Middle frontal gyrus (tissue), 1 donor: ENCODE measurements at regions not wholly inside any gene's neighbourhood (a gene's known extent, or its start where the extent isn't known, plus 50 kb on each side); places are given as distances from the start of the nearest gene placed in this dataset.
"Not testable (repeated sequence)": the region's sequence is repeated elsewhere in the genome, so short reads cannot be mapped to it uniquely, and the experiment has no call there.

ENCODE experiments used
- DNase-seq: peaks from one replicate; pipeline ENCODE4 v3.0.0-alpha.2; 2015; ENCODE audit warnings: low spot score; ENCODE audit errors: extremely low spot score

DNA sequence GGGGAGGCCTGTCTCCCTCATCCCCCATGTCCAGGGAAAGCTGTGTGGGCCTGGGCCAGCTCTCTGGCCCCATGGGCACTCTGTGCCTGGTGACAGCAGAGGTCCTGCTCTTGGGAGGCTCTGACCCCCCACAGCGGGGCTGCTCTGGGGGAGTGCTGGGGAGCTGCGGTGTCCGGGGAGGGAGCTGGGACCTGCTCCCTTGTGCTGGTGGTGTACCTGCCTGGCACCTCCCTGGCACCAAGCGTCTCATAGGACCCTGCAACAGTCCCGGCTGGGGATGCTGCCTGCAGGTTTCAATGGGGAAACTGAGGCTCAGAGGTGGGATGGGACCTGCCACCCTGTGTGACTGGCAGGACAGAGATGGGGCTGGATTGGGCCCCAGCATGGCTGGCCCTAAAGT, 111.3 kb downstream of the KIF26A start:
- no peak for DNase-seq

DNA sequence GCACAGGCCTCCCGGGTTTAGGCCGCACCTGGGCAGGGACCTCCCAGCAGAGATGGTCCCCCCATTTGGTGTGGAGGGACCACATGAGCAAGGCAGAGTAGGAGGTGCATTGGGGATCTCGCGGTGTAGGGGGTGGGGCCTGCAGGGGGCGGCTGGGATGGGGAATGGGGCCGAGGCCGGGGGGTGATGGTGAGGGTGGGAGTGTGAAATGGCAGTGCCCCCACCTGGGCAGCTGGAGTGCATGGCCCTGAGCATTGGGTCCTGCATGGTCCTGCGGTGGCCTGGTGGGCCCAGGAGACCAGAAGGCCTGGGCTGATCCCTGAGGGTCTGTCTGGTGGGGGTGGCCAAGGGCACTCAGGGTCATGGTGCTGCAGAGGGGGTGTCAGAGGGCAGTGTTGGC, 111.8 kb downstream of the KIF26A start:
- DNase-seq: no peak

DNA sequence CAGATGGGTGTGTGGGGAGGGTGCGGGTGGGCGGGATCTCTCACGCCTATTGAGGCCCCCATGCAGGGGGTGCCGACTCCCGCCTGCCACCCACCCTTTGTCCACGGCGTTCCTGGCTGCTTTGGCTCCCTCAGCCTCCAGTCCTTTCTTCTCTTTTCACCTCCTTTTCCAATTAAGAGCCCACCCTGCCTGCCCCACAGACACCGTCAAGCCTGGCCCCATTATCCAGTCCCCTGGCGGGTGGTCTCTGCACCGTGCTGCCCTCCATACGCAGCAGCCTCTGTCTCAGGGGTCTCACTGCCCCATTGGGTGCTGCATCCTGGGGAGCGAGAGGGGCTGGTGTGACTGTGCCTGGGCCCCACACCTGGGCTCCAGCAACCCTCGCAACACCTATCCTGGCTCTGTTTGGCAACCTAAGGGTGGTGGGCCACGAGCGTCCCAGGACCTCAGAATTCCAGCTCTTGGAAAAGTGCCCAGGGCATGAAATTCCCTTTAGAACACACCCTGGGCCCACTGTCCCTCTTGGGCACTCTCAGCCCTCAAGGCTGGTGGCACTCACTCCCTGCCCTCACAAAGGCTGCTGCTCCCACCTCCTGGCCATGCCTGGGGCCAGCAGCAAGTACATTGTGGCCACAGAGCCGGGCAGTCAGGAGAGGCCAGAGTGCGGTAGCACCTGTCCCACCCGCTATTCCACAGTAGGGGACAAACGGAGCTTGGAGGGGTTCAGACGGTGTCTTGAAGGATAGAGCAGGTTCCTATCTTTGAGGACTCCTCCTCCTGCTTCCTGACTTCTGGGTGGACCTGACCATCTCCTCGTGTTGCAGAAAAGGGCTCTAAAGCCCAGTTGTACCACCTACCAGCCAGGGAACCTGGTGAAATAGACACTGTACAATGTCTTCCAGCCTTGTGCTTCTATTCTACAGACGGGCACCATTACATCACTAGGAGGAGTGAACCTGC, 114.1 kb downstream of the KIF26A start:
- DNase-seq: no peak

DNA sequence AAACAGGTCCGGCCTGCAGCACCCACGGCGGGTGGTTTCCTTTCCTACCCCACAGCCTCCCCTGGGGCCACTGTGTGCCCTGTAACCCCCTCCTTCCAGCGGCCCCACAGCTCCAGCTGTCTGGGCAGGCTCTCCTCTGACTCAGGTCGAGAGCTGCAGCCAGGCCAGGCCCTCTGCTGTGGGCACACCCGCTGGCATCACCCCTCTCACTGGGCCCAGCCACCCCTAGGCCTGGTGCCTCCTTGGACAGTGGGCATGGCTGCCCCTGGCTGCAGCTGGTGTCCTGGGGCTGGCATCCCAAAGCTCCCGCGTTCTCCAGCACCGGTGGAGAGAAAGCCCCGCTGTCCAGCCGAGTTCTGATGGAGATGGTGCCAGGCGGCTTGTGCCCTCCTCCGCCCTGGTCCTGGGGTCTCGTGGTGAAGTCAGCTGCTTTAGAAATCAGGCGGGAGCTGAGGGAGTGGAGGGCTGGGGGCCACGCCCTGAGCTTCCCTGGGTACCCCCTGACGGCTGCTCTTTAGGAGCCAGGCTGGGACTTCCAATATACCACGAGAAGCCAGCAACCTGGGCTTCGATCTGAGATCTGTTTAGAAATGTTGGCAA, 114.9 kb downstream of the KIF26A start:
- no peak for DNase-seq

DNA sequence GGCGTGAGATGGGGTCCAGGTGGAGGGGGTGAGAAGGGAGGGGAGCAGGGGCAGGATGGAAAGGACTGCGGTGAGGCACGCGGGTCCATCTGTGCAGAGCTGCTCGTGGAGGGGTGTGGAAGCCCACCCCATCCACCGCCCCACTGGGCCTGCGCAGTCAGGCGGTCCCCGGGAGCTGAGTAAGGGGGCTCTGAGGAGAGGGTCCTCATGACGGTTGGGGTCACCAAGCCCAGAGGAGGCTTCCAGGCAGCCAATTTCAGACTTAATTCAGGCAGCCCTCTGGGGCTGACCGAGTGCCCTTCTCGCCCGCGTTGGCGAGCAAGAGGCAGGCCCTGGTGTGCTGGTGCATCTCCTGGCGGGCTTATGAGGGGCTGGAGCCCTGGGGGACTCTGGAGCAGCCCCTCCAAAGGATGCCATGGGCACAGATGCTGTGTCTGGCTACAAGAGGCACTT, 115.5 kb downstream of the KIF26A start:
- DNase-seq: no peak

DNA sequence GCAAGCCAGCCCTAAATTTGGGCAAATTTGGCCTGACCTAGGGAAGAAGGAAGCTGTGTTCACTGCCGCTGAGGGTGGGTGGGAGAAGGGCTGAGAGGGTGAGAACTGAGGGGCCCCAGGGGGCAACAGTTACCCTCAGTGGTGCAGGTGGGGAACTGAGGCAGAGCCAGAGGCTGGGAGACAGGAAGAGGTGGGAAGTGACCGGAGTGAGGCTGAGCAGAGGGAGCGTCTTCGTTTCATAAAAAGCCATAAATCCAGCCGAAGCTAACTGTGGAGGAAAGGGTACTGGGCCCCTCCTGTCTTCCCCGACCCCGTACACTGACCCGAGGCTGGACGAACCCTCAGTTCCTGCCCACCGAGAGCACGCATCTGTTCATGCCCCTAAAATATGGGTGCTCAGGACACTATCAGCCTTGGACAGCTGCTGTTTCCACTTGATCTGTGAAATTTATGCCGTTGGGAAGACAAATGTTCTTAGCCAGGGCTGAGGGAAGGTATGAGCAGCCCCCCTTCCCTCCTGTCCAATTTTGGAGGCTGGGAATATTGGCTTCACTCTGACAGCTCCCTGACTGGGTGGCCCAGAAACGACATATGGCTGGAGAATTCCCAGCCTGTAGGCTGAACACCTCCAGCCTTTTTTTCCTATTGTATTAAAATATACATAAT, 116.5 kb downstream of the KIF26A start:
- DNase-seq: no peak

DNA sequence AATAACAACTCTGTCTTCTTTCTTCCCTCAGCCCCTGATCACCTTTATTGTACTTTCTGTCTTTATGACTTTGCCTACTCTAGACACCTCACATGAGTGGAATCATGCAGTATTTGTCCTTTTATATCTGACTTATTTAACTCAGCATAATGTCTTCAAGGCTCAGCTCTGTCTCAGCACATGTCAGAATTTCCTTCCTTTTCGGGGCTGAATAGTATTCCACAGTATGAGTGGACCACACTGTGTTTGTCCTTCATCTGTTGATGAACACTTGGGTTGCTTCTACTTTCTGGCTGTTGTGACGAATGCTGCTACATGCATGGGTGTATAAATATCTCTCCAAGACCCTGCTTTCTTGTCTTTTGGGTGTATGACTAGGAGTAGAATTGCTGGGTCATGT, 117.6 kb downstream of the KIF26A start:
- DNase-seq: no peak

DNA sequence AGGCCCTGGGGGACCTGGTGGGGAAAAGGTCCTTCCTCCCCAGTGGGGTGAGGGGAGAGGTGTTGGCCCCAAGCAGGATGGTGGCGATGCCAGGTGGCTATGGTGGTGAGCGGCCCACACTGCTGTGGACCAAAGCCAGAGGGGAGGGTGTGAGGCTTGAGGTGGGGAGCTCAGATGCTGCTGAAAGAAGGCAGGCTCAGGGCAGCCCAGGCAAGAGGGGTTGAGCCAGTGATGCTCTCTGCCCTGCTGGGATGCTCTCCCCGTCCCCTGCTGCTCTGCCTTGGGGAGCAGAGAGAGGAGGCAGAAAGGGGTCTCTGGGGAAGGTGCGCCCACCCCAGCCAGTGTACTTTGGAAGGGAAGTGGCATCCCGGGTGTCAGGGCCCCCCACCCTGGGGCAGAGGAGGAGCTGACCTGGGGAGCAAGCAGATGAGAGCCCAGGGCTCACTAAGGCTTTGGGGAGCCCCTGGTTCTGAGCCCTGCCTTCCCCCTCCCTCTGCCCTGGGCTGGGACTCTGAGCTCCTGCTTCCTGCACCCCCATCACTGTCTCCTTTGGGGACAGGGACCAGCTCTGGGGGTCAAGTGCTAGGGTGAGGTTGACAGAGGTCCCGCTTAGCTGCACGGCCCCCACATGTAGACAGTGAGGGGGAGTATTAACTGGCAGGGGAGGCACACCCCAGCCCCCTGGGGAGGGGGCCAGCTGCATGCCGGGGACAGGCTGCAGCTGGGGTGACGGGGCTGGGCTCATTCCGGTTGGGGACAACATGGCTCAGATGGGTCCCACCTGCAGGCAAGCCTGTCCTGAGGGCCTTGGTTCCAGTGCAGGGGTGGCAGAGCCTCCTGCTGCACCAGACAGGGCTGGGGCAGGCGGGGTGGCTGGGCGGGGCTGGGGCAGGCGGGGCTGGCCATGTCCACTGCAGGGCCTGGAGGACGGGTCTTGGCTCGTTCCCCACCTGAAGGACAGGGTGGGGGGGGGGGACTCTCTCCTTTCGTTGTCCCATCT, 124.4 kb downstream of the KIF26A start:
- DNase-seq: no peak

DNA sequence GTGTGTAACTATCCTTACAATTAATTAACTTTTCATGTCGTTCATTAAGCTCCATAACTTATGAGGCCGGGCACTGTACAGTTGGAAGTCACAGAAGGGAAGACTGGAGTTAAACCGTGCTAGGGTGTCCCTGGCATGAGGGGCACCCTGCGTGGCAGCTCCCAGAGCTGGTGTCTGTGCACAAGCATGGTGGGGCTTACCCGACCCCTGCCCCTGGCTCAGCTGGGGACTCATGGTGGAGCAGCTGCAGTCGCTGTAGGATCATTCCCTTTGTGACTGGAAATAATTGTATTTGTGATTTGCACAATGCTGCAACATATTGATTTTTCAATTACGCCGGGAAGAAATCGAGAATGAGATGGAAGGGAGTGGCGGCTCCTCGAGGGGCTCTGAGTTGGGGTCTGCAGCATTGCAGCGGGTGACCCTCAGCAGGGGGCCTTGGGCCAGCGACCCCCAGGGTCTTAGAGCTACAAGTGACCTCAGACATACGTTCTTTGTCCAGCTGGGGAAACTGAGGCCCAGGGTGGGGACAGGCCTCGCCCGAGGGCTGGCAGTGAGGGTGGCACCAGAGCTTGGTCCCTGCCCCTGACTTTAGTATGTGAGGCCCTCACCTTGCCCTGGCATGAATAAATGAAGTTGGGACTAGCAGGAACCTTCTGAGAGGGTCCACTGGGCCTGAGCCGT, 125.4 kb downstream of the KIF26A start:
- DNase-seq: no peak

DNA sequence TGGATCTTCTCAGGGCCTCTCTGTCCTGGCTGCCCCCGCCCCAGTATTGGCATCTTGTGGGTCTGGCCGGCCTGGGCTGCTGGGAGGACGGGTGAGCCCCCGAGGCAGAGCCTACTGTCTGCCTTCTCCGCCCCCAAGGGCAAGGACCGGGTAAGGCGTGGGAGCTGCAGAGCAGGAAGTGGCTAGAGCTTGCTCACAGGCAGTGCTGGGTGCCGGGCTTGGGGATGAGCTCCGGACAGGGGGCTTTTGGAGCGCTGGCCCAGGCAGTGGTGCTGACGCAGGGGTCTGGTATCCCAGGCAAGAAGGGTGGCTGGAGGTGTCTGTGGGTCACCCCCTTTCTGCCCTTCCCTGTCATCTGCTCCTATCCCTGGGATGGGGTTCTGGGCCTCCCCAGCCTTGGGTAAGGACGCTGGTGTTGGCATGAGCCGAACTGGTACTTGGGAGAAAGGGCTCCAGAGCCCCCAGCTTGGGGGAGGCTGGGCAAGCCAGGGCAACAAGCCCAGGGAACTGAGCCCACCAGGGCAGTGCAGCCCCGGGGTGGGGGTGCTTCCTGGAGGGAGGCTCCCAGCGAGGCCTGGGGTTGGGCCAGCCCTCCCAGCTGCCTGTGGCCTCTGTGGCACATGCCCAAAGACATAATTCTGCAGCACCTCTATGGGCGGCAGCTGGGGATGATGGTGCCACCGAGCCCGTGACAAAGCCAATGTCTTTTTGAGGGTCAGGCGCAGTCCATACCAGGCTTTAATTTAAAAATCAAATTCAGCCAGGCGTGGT, 126.3 kb downstream of the KIF26A start:
- no peak for DNase-seq

DNA sequence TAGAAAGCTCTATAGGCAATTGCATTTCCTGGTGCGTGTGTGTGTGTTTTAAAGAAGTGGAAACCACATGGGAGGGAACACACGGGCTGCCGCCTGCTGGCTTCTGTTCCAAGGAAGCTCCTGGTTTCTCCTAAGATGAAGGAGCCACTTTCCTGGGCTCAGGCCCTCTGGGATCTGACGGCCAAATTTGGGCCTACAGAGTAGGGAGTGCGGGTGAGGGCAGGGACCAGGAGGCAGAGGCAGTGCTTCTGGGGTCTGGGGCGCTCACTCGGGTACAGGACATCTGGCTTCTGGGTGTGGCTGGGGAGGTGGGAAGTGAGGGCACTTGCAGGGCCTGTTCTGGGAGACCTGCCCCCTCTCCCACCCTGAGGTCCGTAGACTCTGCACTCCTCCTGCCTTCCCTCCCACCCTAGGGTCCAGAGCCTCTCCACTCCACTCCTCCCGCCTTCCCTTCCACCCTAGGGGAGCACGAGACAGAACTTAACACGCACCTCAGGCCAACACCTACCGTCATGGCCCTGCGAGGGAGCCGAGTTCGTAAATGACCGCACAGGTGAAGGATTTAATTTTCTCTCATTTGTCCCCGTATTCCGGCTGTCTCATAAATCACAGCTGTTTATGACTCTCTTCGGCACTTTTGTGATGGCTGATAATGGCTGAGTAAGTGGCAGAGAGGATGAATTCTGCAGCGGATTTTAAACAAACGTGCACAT, 127.7 kb downstream of the KIF26A start:
- no peak for DNase-seq

DNA sequence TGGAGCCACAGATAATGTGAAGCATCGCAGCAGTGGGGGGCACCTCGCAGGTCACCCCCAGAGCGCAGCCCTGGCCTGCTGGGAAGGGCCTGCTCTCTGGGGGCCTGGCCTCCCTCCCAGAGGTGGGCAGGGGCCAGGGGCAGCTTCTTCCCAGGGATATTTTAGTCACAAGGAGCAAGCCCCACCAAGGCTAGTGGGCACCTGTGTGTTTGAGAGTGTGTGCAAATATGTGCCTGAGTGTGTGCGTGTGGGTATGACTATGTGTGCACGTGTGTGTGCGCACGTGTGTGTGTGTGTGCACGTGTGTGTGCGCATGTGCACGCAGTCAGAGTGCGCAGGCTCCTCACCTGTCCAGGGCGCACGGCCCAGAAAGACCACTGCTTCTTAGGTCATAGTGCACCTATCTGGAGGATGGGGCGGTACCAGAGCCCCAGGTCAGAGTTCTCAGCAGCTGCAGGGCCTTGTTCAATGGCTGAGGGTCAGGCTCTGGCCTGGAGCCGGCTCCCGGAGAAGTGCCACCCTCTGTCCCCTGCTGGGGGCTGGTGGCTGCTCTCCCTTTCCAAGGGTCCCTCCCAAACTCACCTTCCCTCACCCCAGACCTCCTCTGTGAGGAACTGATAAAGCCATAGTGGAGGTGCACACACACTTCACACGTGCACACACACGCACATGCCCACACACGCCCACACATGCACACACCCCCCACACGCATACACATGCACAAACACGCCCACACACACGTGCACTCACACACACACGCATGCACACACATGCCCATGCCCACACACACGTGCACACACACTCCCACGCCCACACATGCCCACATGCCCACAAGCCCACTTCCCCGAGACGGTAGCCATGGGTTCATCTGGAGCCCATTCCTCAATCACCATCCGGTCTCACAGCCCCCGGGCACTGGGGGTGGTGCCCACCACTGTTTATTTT, 128.5 kb downstream of the KIF26A start:
- no peak for DNase-seq

DNA sequence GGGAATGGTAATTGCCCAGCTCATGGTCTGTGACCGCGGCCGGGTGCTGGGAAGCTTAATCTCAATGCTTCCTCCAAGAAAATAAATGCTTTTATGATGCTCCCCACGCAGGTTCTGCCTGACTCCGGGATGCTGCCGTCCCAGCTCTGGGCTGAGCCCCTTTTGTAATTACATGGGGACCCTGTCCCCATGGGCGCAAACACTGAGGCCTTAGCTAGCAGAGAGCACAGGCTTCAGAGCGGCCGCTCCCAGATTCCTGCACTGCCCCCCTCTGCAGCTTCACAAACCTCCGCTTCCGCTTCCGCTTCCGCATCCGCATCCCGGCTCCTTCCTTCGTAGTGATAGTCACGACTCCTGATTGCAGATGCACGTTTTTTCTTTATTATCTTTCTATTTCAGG, 129.5 kb downstream of the KIF26A start:
- DNase-seq: no peak

DNA sequence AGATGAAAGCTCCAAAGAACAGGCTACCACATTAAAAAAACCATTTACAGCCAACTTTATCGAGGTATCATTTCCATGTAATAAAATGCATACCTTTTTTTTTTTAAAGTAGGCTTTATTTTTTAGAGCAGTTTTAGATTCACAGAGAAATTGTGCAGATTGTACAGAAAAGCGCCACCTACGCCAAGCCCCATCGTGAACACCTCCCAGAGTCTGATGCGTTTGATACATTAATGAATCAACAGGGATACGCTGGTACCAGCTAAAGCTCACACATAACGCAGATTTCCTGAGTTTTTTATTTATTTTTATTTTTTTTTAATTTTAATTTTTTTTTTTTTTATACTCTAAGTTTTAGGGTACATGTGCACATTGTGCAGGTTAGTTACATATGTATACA, 129.9 kb downstream of the KIF26A start:
- no peak for DNase-seq

DNA sequence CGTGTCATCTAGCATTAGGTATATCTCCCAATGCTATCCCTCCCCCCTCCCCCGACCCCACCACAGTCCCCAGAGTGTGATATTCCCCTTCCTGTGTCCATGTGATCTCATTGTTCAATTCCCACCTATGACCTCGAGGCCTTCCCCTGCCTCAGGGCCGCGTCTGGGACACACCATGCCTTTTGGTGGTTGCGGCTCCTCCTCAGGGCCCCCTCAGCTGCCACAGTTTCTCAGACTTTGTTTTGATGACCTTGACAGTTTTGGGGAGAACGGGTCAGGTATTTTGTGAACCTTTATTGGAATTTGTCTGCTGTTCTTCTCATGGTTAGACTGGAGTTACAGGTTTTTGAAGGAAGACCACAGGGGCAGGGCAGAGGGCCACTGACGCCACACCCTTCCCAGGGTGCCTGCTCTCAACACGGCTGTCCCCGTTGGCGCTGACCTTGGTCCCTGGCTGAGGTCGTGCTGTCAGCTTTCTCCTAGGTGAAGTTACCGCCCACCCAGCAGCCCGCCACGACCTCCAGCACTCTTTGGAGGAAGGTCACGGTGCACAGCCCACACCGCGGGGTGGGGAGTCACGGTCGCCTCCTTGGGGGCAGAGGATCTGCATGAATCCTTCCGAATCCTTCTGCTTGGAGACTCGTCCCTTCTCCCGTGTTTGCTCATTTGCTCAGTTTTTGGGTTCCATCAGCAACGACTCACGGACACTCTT, 130.5 kb downstream of the KIF26A start:
- DNase-seq: no peak

DNA sequence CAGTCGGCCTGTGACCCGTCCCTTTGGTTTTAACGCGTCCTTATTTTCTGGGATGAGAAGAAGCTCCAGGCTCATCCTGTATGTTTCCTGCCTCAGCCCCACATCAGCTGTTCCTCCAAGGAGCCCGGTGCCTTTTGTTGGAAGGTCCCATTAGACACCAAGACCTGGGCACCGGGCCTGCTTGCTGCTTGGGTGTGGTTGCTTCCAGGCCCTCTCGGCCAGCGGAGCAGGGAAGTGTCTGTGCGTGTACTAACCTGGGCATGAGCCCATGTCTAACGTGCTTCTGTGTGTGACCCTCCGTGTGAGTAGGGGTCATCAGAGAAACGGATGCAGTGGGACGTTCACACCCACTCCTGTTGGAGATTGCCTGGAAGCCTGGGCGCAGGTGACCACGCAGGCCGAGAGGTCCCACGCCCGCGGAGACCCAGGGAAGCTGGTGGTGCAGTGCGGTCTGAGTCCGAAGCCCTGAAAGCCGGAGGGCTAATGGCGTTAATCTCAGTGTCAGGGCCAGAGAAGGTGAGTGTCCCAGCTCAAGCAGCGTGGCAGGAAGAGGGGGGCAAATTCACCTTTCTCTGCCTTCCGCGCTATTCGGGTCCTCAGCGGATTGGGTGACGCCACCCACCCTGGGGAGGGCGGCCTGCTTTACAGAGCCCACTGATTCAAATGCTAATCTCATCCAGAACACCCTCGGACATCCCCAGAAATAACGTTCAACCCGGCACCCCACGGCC, 131.3 kb downstream of the KIF26A start:
- not testable (repeated sequence) for DNase-seq

DNA sequence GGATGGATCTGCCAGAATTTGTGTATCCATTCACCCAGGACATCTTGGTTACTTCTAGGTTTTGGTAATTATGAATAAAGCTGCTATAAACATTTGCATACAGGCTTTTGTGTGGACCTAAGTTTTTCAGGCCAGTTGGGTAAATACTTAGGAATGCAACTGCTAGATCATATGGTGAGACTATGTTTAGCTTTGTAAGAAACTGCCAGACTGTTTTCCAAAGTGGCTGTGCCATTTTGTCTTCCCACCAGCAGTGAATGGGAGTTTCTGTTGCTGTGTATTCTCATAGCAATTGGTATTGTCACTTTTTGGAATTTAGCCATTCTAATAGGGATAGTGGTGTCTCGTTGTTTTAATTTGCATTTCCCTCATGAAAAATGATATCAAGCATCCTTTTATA, 133.0 kb downstream of the KIF26A start:
- no peak for DNase-seq
